ENCODE measurements at regions not wholly inside any gene's neighbourhood (a gene's known extent, or its start where the extent isn't known, plus 50 kb on each side); places are given as distances from the start of the nearest gene placed in this dataset.

DNA sequence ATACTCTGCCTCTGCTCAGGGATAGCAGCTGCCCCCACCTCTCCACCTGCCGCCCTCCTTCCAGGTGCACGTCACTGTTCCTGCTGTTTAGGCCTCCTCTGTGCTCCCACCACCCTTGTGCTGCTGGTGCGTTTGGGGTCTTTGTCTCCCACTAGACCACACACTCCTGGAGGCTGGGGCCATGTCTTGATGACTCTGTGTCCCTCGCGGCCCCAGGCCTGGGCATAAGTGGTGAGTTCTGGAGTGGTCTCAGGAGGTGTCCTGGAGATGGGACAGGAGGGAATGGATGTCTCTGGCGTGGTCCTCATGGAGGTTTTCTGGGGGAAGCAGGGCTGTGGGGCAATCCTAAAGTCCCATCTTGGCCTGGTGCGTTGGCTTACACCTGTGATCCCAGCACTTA, 132.1 kb downstream of the TFCP2L1 start:
- TF ChIP-seq, protein P1, sequence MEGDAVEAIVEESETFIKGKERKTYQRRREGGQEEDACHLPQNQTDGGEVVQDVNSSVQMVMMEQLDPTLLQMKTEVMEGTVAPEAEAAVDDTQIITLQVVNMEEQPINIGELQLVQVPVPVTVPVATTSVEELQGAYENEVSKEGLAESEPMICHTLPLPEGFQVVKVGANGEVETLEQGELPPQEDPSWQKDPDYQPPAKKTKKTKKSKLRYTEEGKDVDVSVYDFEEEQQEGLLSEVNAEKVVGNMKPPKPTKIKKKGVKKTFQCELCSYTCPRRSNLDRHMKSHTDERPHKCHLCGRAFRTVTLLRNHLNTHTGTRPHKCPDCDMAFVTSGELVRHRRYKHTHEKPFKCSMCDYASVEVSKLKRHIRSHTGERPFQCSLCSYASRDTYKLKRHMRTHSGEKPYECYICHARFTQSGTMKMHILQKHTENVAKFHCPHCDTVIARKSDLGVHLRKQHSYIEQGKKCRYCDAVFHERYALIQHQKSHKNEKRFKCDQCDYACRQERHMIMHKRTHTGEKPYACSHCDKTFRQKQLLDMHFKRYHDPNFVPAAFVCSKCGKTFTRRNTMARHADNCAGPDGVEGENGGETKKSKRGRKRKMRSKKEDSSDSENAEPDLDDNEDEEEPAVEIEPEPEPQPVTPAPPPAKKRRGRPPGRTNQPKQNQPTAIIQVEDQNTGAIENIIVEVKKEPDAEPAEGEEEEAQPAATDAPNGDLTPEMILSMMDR (IDR thresholded peaks at IDR 0.05; ENCODE audit: insufficient read depth, low read depth, low read length), result no peak
- no peak for TF ChIP-seq EZH2 (IDR thresholded peaks at IDR 0.05; ENCODE audit: insufficient read depth, low read length)
